ENCODE measurements at regions not wholly inside any gene's neighbourhood (a gene's known extent, or its start where the extent isn't known, plus 50 kb on each side); places are given as distances from the start of the nearest gene placed in this dataset.

DNA sequence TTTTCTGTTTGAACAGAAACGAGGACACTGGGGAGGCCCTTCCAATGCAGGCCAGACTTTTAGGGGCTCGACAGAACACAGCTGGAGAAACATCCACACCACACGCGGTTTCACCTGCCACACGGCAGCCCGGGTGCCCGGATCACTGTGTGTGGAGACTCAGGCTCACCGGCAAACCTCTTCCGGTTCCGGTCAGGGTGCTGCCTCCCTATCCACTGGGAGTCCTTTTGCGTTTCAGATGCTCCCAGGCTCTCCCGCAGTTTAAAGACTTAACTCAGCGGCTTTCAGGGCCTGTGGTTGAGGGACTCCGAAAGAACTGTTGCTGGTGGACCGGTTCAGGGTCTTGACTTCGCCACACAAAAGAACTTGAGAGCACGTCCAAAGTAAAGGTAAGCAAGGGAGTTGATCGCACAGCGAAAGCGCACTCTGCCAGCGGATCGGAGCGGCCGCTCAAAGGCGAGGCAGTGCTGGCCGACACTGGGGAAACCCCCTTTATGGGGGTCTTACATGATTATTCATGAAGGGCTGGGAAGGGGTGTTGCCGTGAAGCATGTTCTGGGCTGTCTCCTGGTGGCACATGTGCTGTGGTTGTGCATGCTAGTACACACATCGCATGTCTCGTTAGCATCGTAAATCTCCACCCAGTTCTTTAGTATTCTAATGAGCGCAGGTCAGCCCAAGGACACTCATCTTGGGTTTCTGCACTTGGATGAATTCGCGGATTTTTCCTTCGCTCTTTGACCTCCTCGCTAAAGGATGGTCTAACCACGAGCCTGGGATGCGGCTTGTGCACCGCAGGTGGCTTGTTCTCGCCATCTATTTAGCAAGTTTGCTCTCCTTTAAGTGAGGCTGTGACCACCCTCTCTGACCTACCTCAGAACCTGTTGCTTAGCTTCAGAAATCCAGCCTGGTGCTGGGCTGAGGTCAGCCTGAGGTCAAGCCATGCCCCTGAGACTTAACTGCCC is 180.3 kb downstream of the CDH26 start:
- H3K9me3 Mint-ChIP-seq = no peaks in the 10 kb centered on the region
- no peaks in the 10 kb centered on the region for H3K36me3 Mint-ChIP-seq
- peak; percentile 67 to 80 for ATAC-seq
- peak in 1 of 2 donors; percentile 10 for DNase-seq (ENCODE audit: low spot score in 2 of 2)
- H3K27ac Mint-ChIP-seq = peak overlapping the region in 1 of 2 donors; percentile 38

GRCh38 chr20:60139663-60140446 is 181.6 kb downstream of the CDH26 start:
- no peak for ATAC-seq
- no peak overlapping the region for H3K27ac Mint-ChIP-seq
- DNase-seq (ENCODE audit: low spot score in 2 of 2) = no peak

DNA sequence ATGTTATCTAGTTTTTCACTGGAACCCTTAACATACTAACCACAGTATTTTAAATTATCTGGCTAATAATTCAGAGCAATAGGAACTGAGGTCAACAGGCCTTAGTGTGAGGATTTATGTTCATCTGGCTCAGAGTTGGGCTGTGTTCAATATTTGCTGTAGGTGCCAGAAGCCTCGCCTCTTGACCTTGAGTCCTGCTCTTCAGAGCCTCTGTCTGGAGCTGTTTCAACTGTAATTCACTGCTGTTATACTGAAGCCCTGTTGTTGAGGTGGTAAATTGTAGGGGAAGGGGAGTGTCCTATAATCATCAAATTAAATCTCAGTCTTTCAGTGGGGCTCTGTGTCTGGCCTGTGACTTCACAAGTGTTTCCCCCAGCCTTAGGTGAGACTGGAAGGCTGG is 184.4 kb downstream of the CDH26 start:
- no peak overlapping the region for H3K27ac Mint-ChIP-seq

More at GRCh38 chr20:60139663-60140446, 181.6 kb downstream of the CDH26 start:
- H3K36me3 Mint-ChIP-seq = no peaks in the 10 kb centered on the region
- H3K9me3 Mint-ChIP-seq = no peaks in the 10 kb centered on the region

GRCh38 chr20:60143261-60143842 is 185.1 kb downstream of the CDH26 start:
- Mint-ChIP-seq H3K9me3 (no peaks in the 10 kb centered on the region), H3K36me3 (no peaks in the 10 kb centered on the region), H3K27ac (no peak overlapping the region)
- DNase-seq (ENCODE audit: low spot score in 2 of 2) = no peak
- no peak for ATAC-seq

More for the DNA sequence above, 184.4 kb downstream of the CDH26 start:
- H3K36me3 Mint-ChIP-seq = no peaks in the 10 kb centered on the region
- DNase-seq (ENCODE audit: low spot score in 2 of 2) = no peak
- ATAC-seq = no peak
- no peaks in the 10 kb centered on the region for H3K9me3 Mint-ChIP-seq

GRCh38 chr20:60144404-60144803 is 186.2 kb downstream of the CDH26 start:
- Mint-ChIP-seq H3K9me3 (no peaks in the 10 kb centered on the region), H3K36me3 (no peaks in the 10 kb centered on the region), H3K27ac (no peak overlapping the region)
- DNase-seq (ENCODE audit: low spot score in 2 of 2) (no peak), ATAC-seq (no peak)

GRCh38 chr20:60144974-60145527 is 186.8 kb downstream of the CDH26 start:
- DNase-seq (ENCODE audit: low spot score in 2 of 2) (no peak), ATAC-seq (no peak)
- Mint-ChIP-seq H3K27ac (no peak overlapping the region), H3K36me3 (no peaks in the 10 kb centered on the region), H3K9me3 (no peaks in the 10 kb centered on the region)

GRCh38 chr20:60147004-60147403 is 188.8 kb downstream of the CDH26 start:
- Mint-ChIP-seq H3K36me3 (no peaks in the 10 kb centered on the region), H3K9me3 (no peaks in the 10 kb centered on the region), H3K27ac (no peak overlapping the region)
- DNase-seq (ENCODE audit: low spot score in 2 of 2) = no peak
- ATAC-seq = no peak

- Mint-ChIP-seq H3K27ac (no peak overlapping the region), H3K9me3 (no peaks in the 10 kb centered on the region), H3K36me3 (no peaks in the 10 kb centered on the region)
- DNase-seq (ENCODE audit: low spot score in 2 of 2) = no peak
- ATAC-seq = no peak
These were observed 190.7 kb downstream of the CDH26 start for GRCh38 chr20:60148885-60149284.

DNA sequence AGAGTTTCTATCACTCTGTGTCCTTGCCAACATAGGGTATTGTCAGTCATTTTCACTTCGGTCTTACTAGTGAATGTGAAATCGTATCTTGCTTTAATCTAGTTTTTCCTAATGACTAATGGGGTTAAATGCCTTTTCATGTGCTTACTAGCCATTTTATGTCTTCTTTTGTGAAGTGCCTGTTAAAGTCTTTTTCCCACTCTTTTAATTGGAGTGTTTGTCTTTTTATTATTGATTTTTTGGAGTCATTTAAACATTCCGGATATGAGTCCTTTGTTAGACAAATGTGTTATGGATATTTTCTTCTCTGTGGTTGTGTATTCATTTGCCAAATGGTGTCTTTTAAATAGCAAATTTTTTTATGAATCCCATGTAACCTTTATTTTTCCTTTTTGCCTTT is 194.6 kb downstream of the CDH26 start:
- H3K36me3 Mint-ChIP-seq = peaks cover 0 to 4% of the 10 kb centered on the region in 2 donors
- no peaks in the 10 kb centered on the region for H3K9me3 Mint-ChIP-seq
- DNase-seq (ENCODE audit: low spot score in 2 of 2) (no peak), ATAC-seq (no peak)
- H3K27ac Mint-ChIP-seq = no peak overlapping the region

DNA sequence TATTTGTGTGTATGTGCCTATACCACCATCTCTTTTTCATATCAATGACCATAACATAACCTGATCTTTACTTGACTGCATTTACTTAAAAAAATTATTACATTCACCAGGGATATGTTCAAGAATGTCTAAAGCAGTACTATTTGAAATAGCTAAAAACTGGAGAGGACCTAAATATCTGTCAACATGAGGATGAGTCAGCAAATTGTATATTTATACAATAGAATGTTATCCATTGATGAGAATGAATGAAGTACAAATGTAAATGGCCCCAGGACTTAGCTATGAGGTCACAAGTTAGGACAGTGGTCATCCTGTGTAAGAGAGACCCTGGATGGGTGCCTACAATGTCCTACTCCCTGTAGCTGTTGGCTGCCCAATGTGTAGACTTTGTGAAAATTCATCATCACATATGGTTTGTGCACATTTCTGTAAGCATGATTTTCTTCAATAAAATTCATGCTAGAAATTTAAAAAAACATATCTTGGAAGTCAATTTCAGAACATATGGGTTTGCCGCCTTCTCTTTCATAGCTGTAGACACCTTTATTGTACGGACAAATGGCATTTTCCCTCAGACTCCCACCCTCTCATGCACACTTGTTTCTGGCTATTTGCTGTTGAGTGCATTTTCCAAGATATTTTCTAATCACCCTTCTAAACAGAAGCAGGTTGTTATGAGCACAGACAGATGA is 202.4 kb downstream of the CDH26 start:
- DNase-seq (ENCODE audit: low spot score in 2 of 2) (no peak), ATAC-seq (no peak)
- H3K9me3 Mint-ChIP-seq = peaks cover 5 to 6% of the 10 kb centered on the region in 2 donors
- H3K27ac Mint-ChIP-seq = no peak overlapping the region
- peaks cover 0 to 11% of the 10 kb centered on the region in 2 donors for H3K36me3 Mint-ChIP-seq

DNA sequence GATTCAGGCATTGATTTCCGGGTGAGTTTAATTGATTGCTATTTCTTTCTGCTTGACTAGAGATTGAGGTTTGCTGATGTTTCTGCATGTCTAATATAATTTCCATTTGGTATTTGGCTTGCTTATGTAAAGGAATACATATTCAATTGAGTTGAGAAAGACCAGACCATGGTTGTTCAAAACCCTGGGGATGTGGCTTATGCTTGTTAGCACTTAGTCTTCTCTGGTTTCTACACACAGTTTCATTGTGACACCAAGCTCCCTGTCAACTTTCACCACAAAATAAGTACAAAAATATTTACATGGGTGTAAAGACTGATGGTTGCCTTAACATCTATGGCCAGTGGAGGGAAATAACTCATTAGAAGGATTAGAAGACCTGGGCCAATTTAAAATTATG is 209.6 kb downstream of the CDH26 start:
- DNase-seq (ENCODE audit: low spot score in 2 of 2) (no peak), ATAC-seq (no peak)
- Mint-ChIP-seq H3K9me3 (no peaks in the 10 kb centered on the region), H3K27ac (no peak overlapping the region), H3K36me3 (no peaks in the 10 kb centered on the region)

GRCh38 chr20:60168963-60169362 is 210.7 kb downstream of the CDH26 start:
- no peak overlapping the region for H3K27ac Mint-ChIP-seq
- H3K36me3 Mint-ChIP-seq = no peaks in the 10 kb centered on the region
- H3K9me3 Mint-ChIP-seq = no peaks in the 10 kb centered on the region
- ATAC-seq = no peak
- no peak for DNase-seq (ENCODE audit: low spot score in 2 of 2)

DNA sequence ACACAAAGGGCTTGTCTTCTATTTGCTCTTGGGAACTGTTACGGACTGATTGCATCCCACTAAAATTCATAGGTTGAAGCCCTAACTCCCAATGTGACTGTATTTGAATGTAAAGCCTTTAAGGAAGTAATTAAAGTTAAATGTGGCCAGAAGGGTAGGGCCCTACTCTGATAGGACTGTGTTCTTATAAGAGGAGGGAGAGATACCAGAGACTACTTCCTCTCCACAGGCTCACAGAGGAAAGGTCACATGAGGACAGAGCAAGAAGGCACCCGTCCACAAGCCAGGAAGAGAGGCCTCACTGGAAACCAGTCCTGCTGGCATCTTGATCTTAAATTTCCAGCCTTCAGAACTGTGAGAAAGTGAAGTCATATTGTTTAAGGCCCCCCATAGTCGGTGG is 211.9 kb downstream of the CDH26 start:
- Mint-ChIP-seq H3K36me3 (no peaks in the 10 kb centered on the region), H3K9me3 (no peaks in the 10 kb centered on the region), H3K27ac (no peak overlapping the region)
- DNase-seq (ENCODE audit: low spot score in 2 of 2) (no peak), ATAC-seq (no peak)

DNA sequence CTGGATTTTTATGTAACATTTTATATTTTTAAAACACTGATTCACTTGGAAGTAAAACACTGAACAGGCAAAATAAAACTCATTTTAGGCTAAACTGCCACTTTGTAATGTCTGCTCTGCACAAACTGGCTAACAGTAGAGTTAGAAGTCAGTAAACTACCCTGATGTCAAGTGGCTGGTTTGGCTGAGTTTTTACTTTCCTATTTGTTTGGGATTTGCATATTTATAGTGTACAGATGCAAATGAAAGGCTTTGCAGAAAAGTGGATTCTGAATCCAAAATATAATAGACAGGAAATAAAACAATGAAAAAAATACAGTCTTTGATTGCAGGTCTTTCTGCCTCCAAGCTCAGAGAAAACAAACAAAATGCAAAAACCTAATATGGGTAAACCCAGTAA is 213.1 kb downstream of the CDH26 start:
- ATAC-seq (no peak), DNase-seq (ENCODE audit: low spot score in 2 of 2) (no peak)
- peaks cover 0 to 4% of the 10 kb centered on the region in 2 donors for H3K9me3 Mint-ChIP-seq
- H3K36me3 Mint-ChIP-seq = no peaks in the 10 kb centered on the region
- H3K27ac Mint-ChIP-seq = no peak overlapping the region

DNA sequence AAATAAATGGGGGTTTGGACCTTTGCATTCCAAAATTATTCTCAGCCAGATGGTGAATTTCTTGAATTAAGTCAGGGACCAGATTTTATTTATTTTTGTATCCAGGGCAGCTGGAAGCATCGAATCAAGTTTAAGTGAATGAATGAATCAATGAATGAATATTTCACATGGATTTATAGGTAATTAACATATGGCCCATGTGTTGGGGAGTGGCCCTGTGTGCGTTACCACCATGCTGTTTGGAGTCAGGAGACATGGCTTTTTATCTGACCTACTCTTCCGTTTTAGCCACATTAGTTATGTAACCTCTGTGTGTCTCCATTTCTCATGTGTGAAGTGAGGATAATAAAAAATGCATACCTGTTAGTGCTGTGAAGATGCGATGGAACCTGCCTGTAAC is 213.5 kb downstream of the CDH26 start:
- H3K9me3 Mint-ChIP-seq = peaks cover 0 to 4% of the 10 kb centered on the region in 2 donors
- H3K36me3 Mint-ChIP-seq = no peaks in the 10 kb centered on the region
- no peak overlapping the region for H3K27ac Mint-ChIP-seq
- DNase-seq (ENCODE audit: low spot score in 2 of 2) (no peak), ATAC-seq (no peak)

GRCh38 chr20:60172346-60172984 is 214.2 kb downstream of the CDH26 start:
- no peak overlapping the region for H3K27ac Mint-ChIP-seq
- DNase-seq (ENCODE audit: low spot score in 2 of 2) (no peak), ATAC-seq (no peak)
- no peaks in the 10 kb centered on the region for H3K36me3 Mint-ChIP-seq
- peaks cover 0 to 4% of the 10 kb centered on the region in 2 donors for H3K9me3 Mint-ChIP-seq

Measured in activated naive CD4-positive, alpha-beta T cell treated with anti-CD3 and anti-CD28 coated beads, Interleukin-2, amount 50 U/mL, for 72 hours (primary cell).